ENCODE measurements at regions not wholly inside any gene's neighbourhood (a gene's known extent, or its start where the extent isn't known, plus 50 kb on each side); places are given as distances from the start of the nearest gene placed in this dataset.

- no peak for TF ChIP-seq CTCF (IDR thresholded peaks at IDR 0.05)
- TF ChIP-seq POLR2A (IDR thresholded peaks at IDR 0.05): no peak
Observed at GRCh38 chr1:5164158-5164557, 509.7 kb downstream of the AJAP1 start.

Measured in right lobe of liver (tissue), 4 donors.